IMR-90 (cell line): ENCODE measurements at regions not wholly inside any gene's neighbourhood (a gene's known extent, or its start where the extent isn't known, plus 50 kb on each side); places are given as distances from the start of the nearest gene placed in this dataset.

ENCODE experiments used
- ATAC-seq: fragments of 200-7000 bp; cut with Tn5 transposase; 2 replicates; pipeline ENCODE4 v1.9.1; 2020; ENCODE audit warnings: low read depth, mild to moderate bottlenecking, moderate library complexity
- BruUV-seq: library from RNA; stranded (reverse); fragments of 400-500 nt; replicated peaks from 2 replicates; lab custom pipeline; 2021; lab: Mats Ljungman, UMichigan
- CTCF ChIA-PET: fragments of 300-600 bp; formaldehyde crosslinking; extraction: SDS; loops from one replicate; lab custom pipeline; 2021; ENCODE audit warnings: antibody characterized with exemption; lab: Yijun Ruan, JAX
- POLR2A ChIA-PET: fragments of 300-600 bp; sonication (Branson Sonifier 250); formaldehyde crosslinking; loops from one replicate; lab custom pipeline; 2022; ENCODE audit warnings: antibody characterized with exemption; ENCODE audit not compliant: unreplicated experiment; lab: Charles Lee
- DNase-seq: peaks from one replicate; pipeline ENCODE4 v3.0.0; 2013
- H2AFZ ChIP-seq: replicated peaks from 2 replicates; pipeline ENCODE3; 2013; ENCODE audit warnings: low read length, mild to moderate bottlenecking; ENCODE audit not compliant: poor library complexity
- H2AK5ac ChIP-seq: 2 replicates; pipeline ENCODE4 v1.6.1; 2013; ENCODE audit warnings: low read depth, low read length, inconsistent platforms
- H2AK9ac ChIP-seq: replicated peaks from 2 replicates; pipeline ENCODE3; 2013; ENCODE audit warnings: mild to moderate bottlenecking, low read depth, low read length, moderate library complexity; ENCODE audit not compliant: poor library complexity
- H2BK120ac ChIP-seq: 2 replicates; pipeline ENCODE4 v1.6.1; 2013; ENCODE audit warnings: low read depth, low read length, inconsistent platforms
- H2BK15ac ChIP-seq: 3 replicates; pipeline ENCODE4 v1.6.1; 2013; ENCODE audit warnings: low read depth, low read length, inconsistent platforms
- H2BK20ac ChIP-seq: 2 replicates; pipeline ENCODE4 v1.6.1; 2013; ENCODE audit warnings: low read depth, mild to moderate bottlenecking, inconsistent platforms, low read length, moderate library complexity
- H2BK5ac ChIP-seq: 2 replicates; pipeline ENCODE4 v1.6.1; 2013; ENCODE audit warnings: mild to moderate bottlenecking, low read depth, low read length, inconsistent platforms; ENCODE audit not compliant: poor library complexity, severe bottlenecking
- H3K14ac ChIP-seq: replicated peaks from 2 replicates; pipeline ENCODE4 v1.6.1; 2013; ENCODE audit warnings: low read depth, low read length, inconsistent platforms
- H3K18ac ChIP-seq: 2 replicates; pipeline ENCODE4 v1.6.1; 2013; ENCODE audit warnings: low read depth, low read length, control low read depth
- H3K23ac ChIP-seq: 2 replicates; pipeline ENCODE4 v1.6.1; 2013; ENCODE audit warnings: low read depth, low read length, inconsistent platforms
- H3K27ac ChIP-seq: 2 replicates; pipeline ENCODE4 v1.5.1; 2013; ENCODE audit warnings: mild to moderate bottlenecking, control low read depth, low read length; ENCODE audit not compliant: insufficient read depth
- H3K27me3 ChIP-seq: 2 replicates; pipeline ENCODE4 v1.6.1; 2013; ENCODE audit warnings: low read length; ENCODE audit not compliant: control insufficient read depth, insufficient read depth
- H3K36me3 ChIP-seq: 2 replicates; pipeline ENCODE4 v1.6.1; 2013; ENCODE audit warnings: low read length, mixed read lengths; ENCODE audit not compliant: control insufficient read depth, insufficient read depth
- H3K4ac ChIP-seq: 2 replicates; pipeline ENCODE4 v1.6.1; 2013; ENCODE audit warnings: low read depth, low read length, inconsistent platforms
- H3K4me1 ChIP-seq: 2 replicates; pipeline ENCODE4 v1.6.1; 2013; ENCODE audit warnings: low read length, mixed read lengths; ENCODE audit not compliant: control insufficient read depth, insufficient read depth
- H3K4me2 ChIP-seq: 2 replicates; pipeline ENCODE4 v1.6.1; 2013; ENCODE audit warnings: low read depth, mild to moderate bottlenecking, control low read depth, low read length, moderate library complexity
- H3K4me3 ChIP-seq: 2 replicates; pipeline ENCODE4 v1.5.1; 2013; ENCODE audit warnings: low read depth, mild to moderate bottlenecking, control low read depth, low read length, moderate library complexity; ENCODE audit not compliant: insufficient read depth
- H3K56ac ChIP-seq: 2 replicates; pipeline ENCODE4 v1.6.1; 2013; ENCODE audit warnings: low read length, inconsistent platforms; ENCODE audit not compliant: insufficient read depth; ENCODE audit errors: extremely low read depth
- H3K79me1 ChIP-seq, 2 experiments: 2 replicates each; pipeline ENCODE4 v1.6.1; 2013; ENCODE audit warnings: low read length in 2 of 2, inconsistent platforms in 1 of 2, low read depth in 1 of 2
- H3K9ac ChIP-seq: 2 replicates; pipeline ENCODE4 v1.6.1; 2013; ENCODE audit warnings: low read depth, low read length, control low read depth
- H3K9me1 ChIP-seq: 2 replicates; pipeline ENCODE4 v1.6.1; 2013; ENCODE audit warnings: low read length, inconsistent platforms; ENCODE audit not compliant: insufficient read depth
- H3K9me3 ChIP-seq: 2 replicates; pipeline ENCODE4 v1.6.1; 2013; ENCODE audit warnings: low read length; ENCODE audit not compliant: control insufficient read depth, insufficient read depth
- H4K20me1 ChIP-seq: 2 replicates; pipeline ENCODE4 v1.6.1; 2013; ENCODE audit warnings: low read length, inconsistent platforms; ENCODE audit not compliant: insufficient read depth
- H4K5ac ChIP-seq: 2 replicates; pipeline ENCODE4 v1.6.1; 2013; ENCODE audit warnings: mild to moderate bottlenecking, low read depth, low read length, control low read depth
- H4K8ac ChIP-seq, 2 experiments: 2 replicates each; pipeline ENCODE4 v1.6.1; 2013; ENCODE audit warnings: low read depth in 2 of 2, low read length in 2 of 2, control low read depth in 1 of 2, inconsistent platforms in 1 of 2
- H4K91ac ChIP-seq: 2 replicates; pipeline ENCODE4 v1.6.1; 2013; ENCODE audit warnings: low read depth, low read length, inconsistent platforms; ENCODE audit not compliant: insufficient read depth
- BHLHE40 ChIP-seq: fragments of 150-350 bp; IDR thresholded peaks from 2 replicates; pipeline ENCODE4 v1.6.1; 2016; ENCODE audit warnings: mild to moderate bottlenecking, low read depth, low read length
- CHD1 ChIP-seq: IDR thresholded peaks from 2 replicates; pipeline ENCODE4 v1.6.1; 2012; ENCODE audit warnings: low read depth, low read length, improper control_type of control experiment
- MAZ ChIP-seq: IDR thresholded peaks from 2 replicates; pipeline ENCODE4 v1.6.1; 2012; ENCODE audit warnings: low read depth, mild to moderate bottlenecking, low read length, improper control_type of control experiment, moderate library complexity, borderline replicate concordance
- POLR2A ChIP-seq: IDR thresholded peaks from 2 replicates; pipeline ENCODE4 v1.6.1; 2012; ENCODE audit warnings: mild to moderate bottlenecking, low read depth, low read length
- RCOR1 ChIP-seq: IDR thresholded peaks from 2 replicates; pipeline ENCODE4 v1.6.1; 2012; ENCODE audit warnings: mild to moderate bottlenecking, low read length, improper control_type of control experiment; ENCODE audit not compliant: insufficient replicate concordance
- RFX5 ChIP-seq: IDR thresholded peaks from 2 replicates; pipeline ENCODE4 v1.8.0; 2012; ENCODE audit warnings: low read depth, mild to moderate bottlenecking, low read length, moderate library complexity
- WGBS, 2 experiments: methylation state at CpG; one replicate each; pipeline versions ENCODE4 v1.1.5 to v1.1.7; 2013; ENCODE audit warnings: missing lambda C conversion rate in 2 of 2; ENCODE audit not compliant: insufficient read length in 1 of 2; ENCODE audit errors: extremely low coverage in 2 of 2; 5-methylcytosine and 5-hydroxymethylcytosine counted together
- dilution Hi-C: fragments of 300-500 bp; cut with HindIII; formaldehyde crosslinking; loops from one replicate; pipeline ENCODE4 v1.14.3; 2018; ENCODE audit warnings: low sequenced_read_pairs; ENCODE audit not compliant: unreplicated experiment
- in situ Hi-C: fragments of 300-500 bp; cut with MboI; formaldehyde crosslinking; loops from 3 replicates; pipeline ENCODE4 v1.14.3; 2019; ENCODE audit warnings: low sequenced_read_pairs, inconsistent platforms, mixed read lengths
- intact Hi-C: fragments of 100-400 bp; cut with micrococcal nuclease; formaldehyde crosslinking; loops from 2 replicates; pipeline ENCODE4 v1.10.0; 2022
- TF ChIP-seq, protein P1 (sequence below): conservative IDR thresholded peaks from 2 replicates; pipeline ENCODE4 v1.5.1; 2012; ENCODE audit warnings: mild to moderate bottlenecking, low read depth, low read length, improper control_type of control experiment
- TF ChIP-seq, protein P2 (sequence below): fragments of 150-350 bp; IDR thresholded peaks from 2 replicates; pipeline ENCODE4 v1.6.1; 2017; ENCODE audit warnings: mild to moderate bottlenecking, antibody characterized with exemption, low read length, low read depth

DNA sequence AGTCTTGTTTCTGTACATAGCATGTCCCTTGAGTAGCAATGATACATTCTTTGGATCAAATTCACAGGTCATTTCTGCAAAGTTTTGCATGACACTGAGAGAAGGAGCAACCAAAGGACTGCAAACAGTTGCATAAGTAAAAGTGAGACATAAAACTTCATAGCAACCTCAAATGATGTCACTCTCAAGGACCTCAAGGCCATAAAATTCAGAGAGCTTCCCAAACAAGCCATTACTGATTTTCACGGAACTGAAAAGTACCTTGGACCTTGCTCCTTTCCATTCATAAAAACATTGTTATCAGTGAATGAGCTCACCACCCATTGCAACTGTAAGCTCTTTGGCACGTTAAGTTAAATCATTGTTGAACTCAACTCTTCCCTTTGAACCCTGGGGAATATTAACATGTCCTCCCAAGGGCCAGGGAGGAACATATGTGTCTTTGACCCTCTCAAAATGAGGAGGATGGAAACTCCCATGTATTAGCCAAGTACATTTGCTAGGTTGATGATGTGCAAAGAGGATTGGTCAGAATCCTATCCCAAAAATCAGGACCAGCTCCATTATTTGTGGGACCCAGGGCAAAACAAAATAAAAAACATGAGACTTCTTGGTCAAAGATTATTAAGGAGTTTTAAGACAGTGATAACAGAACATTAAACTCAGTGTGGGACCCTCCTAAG lies 275.0 kb upstream of the DYNLRB2 start:
- Histone ChIP-seq H2BK20ac (no peak overlapping the region), H3K9me3 (no peaks in the 10 kb centered on the region), H4K20me1 (no peaks in the 10 kb centered on the region), H3K9me1 (no peaks in the 10 kb centered on the region), H3K9ac (no peak overlapping the region), H2BK15ac (no peak overlapping the region), H3K18ac (no peak overlapping the region), H2BK5ac (no peak overlapping the region), H2AFZ (no peak overlapping the region), H4K91ac (no peak overlapping the region), H4K5ac (no peak overlapping the region), H3K4ac (no peak overlapping the region), H3K4me2 (no peak overlapping the region), H3K79me1 (no peaks in the 10 kb centered on the region), H3K14ac (no peak overlapping the region), H3K4me1 (no peaks in the 10 kb centered on the region), H2AK9ac (no peak overlapping the region), H3K27ac (no peak overlapping the region), H3K36me3 (no peaks in the 10 kb centered on the region), H3K27me3 (no peaks in the 10 kb centered on the region; the same call in 1 of the 2 replicates), H2AK5ac (no peak overlapping the region), H3K23ac (no peak overlapping the region), H4K8ac (no peak overlapping the region), H3K56ac (no peak overlapping the region), H3K4me3 (no peak overlapping the region), H2BK120ac (no peak overlapping the region)
- intact Hi-C loops: no loop called here
- ChIA-PET CTCF (interaction anchor here (1.2 kb wide), 1 partner anchor 9 kb away, joined by 3 read pairs; no protein-coding TSS in a partner anchor), POLR2A (no interaction called here)
- DNase-seq (peak; percentile 16), ATAC-seq (no peak; the same call in 1 of the 2 replicates)
- no TSS peak for BruUV-seq
- no CpG with 5 or more reads among the region's 2 CpGs for WGBS, 2 experiments
- TF ChIP-seq, protein P1, sequence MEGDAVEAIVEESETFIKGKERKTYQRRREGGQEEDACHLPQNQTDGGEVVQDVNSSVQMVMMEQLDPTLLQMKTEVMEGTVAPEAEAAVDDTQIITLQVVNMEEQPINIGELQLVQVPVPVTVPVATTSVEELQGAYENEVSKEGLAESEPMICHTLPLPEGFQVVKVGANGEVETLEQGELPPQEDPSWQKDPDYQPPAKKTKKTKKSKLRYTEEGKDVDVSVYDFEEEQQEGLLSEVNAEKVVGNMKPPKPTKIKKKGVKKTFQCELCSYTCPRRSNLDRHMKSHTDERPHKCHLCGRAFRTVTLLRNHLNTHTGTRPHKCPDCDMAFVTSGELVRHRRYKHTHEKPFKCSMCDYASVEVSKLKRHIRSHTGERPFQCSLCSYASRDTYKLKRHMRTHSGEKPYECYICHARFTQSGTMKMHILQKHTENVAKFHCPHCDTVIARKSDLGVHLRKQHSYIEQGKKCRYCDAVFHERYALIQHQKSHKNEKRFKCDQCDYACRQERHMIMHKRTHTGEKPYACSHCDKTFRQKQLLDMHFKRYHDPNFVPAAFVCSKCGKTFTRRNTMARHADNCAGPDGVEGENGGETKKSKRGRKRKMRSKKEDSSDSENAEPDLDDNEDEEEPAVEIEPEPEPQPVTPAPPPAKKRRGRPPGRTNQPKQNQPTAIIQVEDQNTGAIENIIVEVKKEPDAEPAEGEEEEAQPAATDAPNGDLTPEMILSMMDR: no peak
- TF ChIP-seq POLR2A (no peak), MAZ (no peak), CHD1 (no peak), BHLHE40 (no peak), RCOR1 (no peak), RFX5 (no peak)
- TF ChIP-seq, protein P2, sequence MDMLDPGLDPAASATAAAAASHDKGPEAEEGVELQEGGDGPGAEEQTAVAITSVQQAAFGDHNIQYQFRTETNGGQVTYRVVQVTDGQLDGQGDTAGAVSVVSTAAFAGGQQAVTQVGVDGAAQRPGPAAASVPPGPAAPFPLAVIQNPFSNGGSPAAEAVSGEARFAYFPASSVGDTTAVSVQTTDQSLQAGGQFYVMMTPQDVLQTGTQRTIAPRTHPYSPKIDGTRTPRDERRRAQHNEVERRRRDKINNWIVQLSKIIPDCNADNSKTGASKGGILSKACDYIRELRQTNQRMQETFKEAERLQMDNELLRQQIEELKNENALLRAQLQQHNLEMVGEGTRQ: no peak
- dilution Hi-C loops: no loop called here
- in situ Hi-C loops: no loop called here
